ENCODE measurements at regions not wholly inside any gene's neighbourhood (a gene's known extent, or its start where the extent isn't known, plus 50 kb on each side); places are given as distances from the start of the nearest gene placed in this dataset.

DNA sequence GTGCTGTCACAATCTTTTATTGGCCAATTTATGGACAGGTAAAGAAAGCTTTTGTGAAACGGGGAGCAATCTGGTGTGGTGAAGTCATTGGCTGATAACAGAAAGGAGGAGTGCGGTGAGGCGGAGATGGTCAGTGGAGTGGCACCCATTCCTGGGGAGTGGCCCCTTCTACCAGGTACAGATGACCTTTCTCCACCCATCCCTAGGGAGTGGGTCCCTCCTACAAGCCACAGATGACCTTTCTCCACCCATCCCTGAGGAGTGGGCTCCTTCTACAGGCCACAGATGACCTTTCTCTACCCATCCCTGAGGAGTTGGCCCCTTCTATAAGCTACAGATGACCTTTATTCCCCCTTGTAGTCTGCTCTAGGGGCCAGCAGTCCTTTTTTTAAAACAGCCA is 267.6 kb upstream of the IRX2 start:
- TF ChIP-seq, protein P1, sequence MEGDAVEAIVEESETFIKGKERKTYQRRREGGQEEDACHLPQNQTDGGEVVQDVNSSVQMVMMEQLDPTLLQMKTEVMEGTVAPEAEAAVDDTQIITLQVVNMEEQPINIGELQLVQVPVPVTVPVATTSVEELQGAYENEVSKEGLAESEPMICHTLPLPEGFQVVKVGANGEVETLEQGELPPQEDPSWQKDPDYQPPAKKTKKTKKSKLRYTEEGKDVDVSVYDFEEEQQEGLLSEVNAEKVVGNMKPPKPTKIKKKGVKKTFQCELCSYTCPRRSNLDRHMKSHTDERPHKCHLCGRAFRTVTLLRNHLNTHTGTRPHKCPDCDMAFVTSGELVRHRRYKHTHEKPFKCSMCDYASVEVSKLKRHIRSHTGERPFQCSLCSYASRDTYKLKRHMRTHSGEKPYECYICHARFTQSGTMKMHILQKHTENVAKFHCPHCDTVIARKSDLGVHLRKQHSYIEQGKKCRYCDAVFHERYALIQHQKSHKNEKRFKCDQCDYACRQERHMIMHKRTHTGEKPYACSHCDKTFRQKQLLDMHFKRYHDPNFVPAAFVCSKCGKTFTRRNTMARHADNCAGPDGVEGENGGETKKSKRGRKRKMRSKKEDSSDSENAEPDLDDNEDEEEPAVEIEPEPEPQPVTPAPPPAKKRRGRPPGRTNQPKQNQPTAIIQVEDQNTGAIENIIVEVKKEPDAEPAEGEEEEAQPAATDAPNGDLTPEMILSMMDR (IDR thresholded peaks at IDR 0.05; ENCODE audit: partially characterized antibody, unreplicated experiment): no peak
- Mint-ChIP-seq H3K9me3 (ENCODE audit: unreplicated experiment) (no peaks in the 10 kb centered on the region), H3K36me3 (ENCODE audit: unreplicated experiment) (no peaks in the 10 kb centered on the region), H3K4me1 (ENCODE audit: low read depth, unreplicated experiment) (no peaks in the 10 kb centered on the region), H3K27ac (ENCODE audit: unreplicated experiment) (no peak overlapping the region), H3K4me3 (ENCODE audit: unreplicated experiment) (no peak overlapping the region), H3K27me3 (ENCODE audit: unreplicated experiment) (no peaks in the 10 kb centered on the region)
- no peak for DNase-seq

GRCh38 chr5:3011764-3012017 is 260.2 kb upstream of the IRX2 start:
- Mint-ChIP-seq H3K9me3 (ENCODE audit: unreplicated experiment) (no peaks in the 10 kb centered on the region), H3K27ac (ENCODE audit: unreplicated experiment) (no peak overlapping the region), H3K4me3 (ENCODE audit: unreplicated experiment) (no peak overlapping the region), H3K36me3 (ENCODE audit: unreplicated experiment) (no peaks in the 10 kb centered on the region), H3K4me1 (ENCODE audit: low read depth, unreplicated experiment) (no peaks in the 10 kb centered on the region), H3K27me3 (ENCODE audit: unreplicated experiment) (no peaks in the 10 kb centered on the region)
- TF ChIP-seq, protein P1 (IDR thresholded peaks at IDR 0.05; ENCODE audit: partially characterized antibody, unreplicated experiment): no peak
- DNase-seq: no peak

GRCh38 chr5:3010953-3011763 is 259.7 kb upstream of the IRX2 start:
- Mint-ChIP-seq H3K4me3 (ENCODE audit: unreplicated experiment) (no peak overlapping the region), H3K27ac (ENCODE audit: unreplicated experiment) (no peak overlapping the region), H3K9me3 (ENCODE audit: unreplicated experiment) (no peaks in the 10 kb centered on the region), H3K27me3 (ENCODE audit: unreplicated experiment) (no peaks in the 10 kb centered on the region), H3K36me3 (ENCODE audit: unreplicated experiment) (no peaks in the 10 kb centered on the region), H3K4me1 (ENCODE audit: low read depth, unreplicated experiment) (no peaks in the 10 kb centered on the region)
- no peak for DNase-seq
- TF ChIP-seq, protein P1 (IDR thresholded peaks at IDR 0.05; ENCODE audit: partially characterized antibody, unreplicated experiment): no peak

GRCh38 chr5:3010301-3010952 is 258.9 kb upstream of the IRX2 start:
- Mint-ChIP-seq H3K4me1 (ENCODE audit: low read depth, unreplicated experiment) (no peaks in the 10 kb centered on the region), H3K27me3 (ENCODE audit: unreplicated experiment) (peaks cover under 1% of the 10 kb centered on the region), H3K4me3 (ENCODE audit: unreplicated experiment) (no peak overlapping the region), H3K27ac (ENCODE audit: unreplicated experiment) (no peak overlapping the region), H3K9me3 (ENCODE audit: unreplicated experiment) (no peaks in the 10 kb centered on the region), H3K36me3 (ENCODE audit: unreplicated experiment) (no peaks in the 10 kb centered on the region)
- DNase-seq: no peak
- TF ChIP-seq, protein P1 (IDR thresholded peaks at IDR 0.05; ENCODE audit: partially characterized antibody, unreplicated experiment): no peak

- no peak for DNase-seq
- Mint-ChIP-seq H3K36me3 (ENCODE audit: unreplicated experiment) (no peaks in the 10 kb centered on the region), H3K27me3 (ENCODE audit: unreplicated experiment) (peaks cover 2% of the 10 kb centered on the region), H3K9me3 (ENCODE audit: unreplicated experiment) (no peaks in the 10 kb centered on the region), H3K4me3 (ENCODE audit: unreplicated experiment) (no peak overlapping the region), H3K27ac (ENCODE audit: unreplicated experiment) (no peak overlapping the region), H3K4me1 (ENCODE audit: low read depth, unreplicated experiment) (no peaks in the 10 kb centered on the region)
- TF ChIP-seq, protein P1 (IDR thresholded peaks at IDR 0.05; ENCODE audit: partially characterized antibody, unreplicated experiment): no peak
These were observed 258.1 kb upstream of the IRX2 start for GRCh38 chr5:3009605-3010004.

All from glutamatergic neuron (in vitro differentiated cells).